GM18951 (cell line): ENCODE measurements at regions not wholly inside any gene's neighbourhood (a gene's known extent, or its start where the extent isn't known, plus 50 kb on each side); places are given as distances from the start of the nearest gene placed in this dataset.

ENCODE experiments used
- POLR2A ChIP-seq: IDR thresholded peaks from 4 replicates; pipeline ENCODE4 v1.6.1; 2011; ENCODE audit warnings: mild to moderate bottlenecking; ENCODE audit not compliant: insufficient read length, insufficient read depth; ENCODE audit errors: extremely low read depth
- in situ Hi-C: fragments of 300-500 bp; cut with MboI; formaldehyde crosslinking; loops from one replicate; pipeline ENCODE4 v1.12.0; 2022; ENCODE audit warnings: low sequenced_read_pairs, mixed read lengths, inconsistent platforms; ENCODE audit not compliant: unreplicated experiment

DNA sequence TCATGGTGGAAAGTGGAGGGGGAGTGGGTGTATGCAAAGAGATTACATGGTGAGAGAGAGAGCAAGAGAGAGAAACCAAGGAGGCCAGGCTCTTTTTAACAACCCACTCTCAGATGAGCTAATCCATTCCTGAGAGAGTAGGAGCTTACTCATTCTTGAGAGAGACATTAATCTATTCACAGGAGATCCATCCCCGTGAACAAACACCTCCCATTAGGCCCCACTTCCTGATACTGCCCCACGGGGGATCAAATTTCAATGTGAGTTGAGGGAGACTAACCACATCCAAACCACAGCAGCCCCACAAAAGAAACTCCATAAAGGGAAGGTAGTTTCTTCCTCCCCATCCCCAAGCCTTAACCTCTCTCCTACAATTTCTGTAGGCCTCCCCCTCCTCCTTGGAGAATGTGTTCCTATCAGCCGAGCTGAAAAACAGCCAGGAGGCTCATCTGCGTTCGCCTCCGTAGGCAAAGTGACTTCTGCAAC is 450.0 kb downstream of the NPIPA7 start:
- TF ChIP-seq POLR2A: no peak
- in situ Hi-C loops: no loop called here

DNA sequence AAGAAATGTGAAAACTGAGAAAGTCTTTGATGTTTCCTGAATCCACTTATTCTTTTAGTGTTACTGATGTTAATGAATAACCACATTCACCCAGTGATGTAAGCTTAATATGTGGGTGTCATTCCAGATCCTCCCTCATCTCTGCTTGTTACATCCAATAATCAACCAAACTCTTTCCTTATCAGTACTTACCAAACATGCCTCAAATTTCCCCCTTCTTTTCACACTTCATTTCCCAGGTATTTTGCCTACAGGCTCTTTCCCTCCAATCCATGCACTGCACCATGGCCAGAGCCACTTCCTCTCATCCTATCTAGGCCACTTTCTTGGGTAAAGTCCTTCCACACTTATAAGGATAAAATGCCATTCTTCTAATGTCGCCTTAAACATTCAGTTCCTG is 451.5 kb downstream of the NPIPA7 start:
- TF ChIP-seq POLR2A: no peak
- in situ Hi-C loops: no loop called here

- in situ Hi-C loops: no loop called here
Observed at GRCh38 chr16:16830973-16831372, 452.0 kb downstream of the NPIPA7 start.

DNA sequence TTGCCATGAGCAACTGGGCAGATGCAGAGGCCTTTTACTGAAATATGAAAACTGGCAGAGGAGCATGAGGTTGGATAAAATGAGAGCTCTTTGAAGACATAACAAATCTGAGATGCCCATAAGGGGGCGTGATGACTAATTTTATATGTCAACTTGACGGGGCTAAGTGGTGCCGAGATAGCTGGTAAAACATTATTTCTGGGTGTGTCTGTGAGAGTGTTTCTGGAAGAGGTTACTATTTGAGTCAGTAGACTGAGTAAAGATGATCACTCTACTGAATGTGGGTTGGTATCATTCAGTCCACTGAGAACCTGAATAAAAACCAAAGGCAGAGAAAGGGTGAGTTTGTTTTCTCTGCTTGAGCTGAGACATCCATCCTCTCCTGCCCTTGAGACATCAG is 454.2 kb downstream of the NPIPA7 start:
- in situ Hi-C loops: no loop called here
- no peak for TF ChIP-seq POLR2A

More at GRCh38 chr16:16830973-16831372, 452.0 kb downstream of the NPIPA7 start:
- TF ChIP-seq POLR2A: no peak

DNA sequence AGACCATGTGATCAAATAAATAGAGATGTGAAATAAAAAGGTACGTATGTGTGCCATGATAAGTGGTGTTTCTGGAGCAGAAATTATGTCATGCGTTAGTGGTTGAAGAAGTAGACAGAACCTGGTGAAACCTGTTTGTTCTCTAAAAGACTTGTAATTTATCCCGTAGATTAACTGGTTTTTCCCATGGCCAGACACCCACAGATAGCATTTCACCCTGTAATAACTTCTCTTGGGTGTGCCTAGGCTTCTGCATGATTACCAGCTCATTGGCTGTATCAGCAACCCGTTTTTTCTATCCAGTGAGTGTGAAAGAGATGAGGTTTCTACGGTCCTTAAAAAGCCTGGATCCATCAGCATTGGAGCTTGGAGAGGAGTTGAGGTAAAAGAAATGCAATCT is 471.3 kb downstream of the NPIPA7 start:
- in situ Hi-C loops: loop anchor here (25.0 kb wide), 1 partner anchor 612 kb away; the partner anchor contains the start of gene XYLT1
- no peak for TF ChIP-seq POLR2A

DNA sequence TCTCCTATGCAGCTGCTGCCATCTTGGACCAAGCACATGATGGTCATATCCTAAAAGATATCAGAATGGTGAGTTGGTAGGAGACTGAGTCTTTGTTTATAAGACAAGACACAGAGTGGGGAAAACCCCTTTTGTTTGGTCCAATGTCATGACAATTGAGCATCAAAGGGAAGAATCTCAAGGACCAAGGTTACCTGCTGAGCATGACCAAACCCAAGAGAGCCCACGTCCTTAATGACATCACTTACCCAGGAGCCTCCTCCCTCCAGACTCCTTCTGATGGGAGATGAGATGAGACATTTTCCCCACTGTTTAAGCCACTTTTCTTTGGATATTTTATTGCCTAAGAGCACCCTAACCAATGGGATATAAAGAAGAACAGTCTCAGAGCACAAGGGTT is 478.1 kb downstream of the NPIPA7 start:
- in situ Hi-C loops: loop anchor here (25.0 kb wide), 1 partner anchor 605 kb away; the partner anchor contains the start of gene XYLT1

DNA sequence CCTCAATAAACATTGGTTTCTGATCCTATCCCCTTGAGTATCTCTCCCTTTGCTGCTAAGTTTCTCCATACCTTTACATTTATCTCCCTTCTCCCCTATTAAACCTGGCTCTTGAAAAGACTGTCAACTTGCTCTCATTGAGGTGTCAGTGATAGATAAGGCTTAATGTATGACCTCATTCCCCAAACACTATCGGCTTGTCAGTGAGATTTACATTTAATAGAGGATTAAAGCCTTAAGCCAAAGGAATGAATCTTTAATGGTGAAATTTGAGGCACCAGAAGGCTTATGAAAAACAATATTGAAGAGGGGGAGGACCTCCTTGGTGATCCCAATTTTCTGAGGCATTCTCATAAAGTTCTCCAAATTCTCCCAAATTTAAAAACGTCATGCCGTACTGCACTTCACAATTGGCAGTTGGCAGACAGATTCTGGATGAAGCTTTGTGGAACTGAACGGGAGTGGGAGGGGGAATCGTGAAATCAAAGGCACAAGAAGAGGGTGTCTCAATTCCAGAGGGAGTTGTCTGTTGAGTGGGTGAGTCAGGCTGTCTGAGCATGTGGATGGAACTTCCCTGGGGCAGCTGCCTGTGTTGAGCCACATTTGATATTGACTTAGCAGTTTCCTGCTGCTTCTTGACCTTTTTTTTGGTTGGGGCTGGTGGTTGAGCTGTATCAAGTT is 478.8 kb downstream of the NPIPA7 start:
- in situ Hi-C loops: loop anchor here (25.0 kb wide), 1 partner anchor 605 kb away; the partner anchor contains the start of gene XYLT1
- no peak for TF ChIP-seq POLR2A

More for the DNA sequence above, 478.1 kb downstream of the NPIPA7 start:
- TF ChIP-seq POLR2A: no peak

GRCh38 chr16:16861546-16861945 is 482.6 kb downstream of the NPIPA7 start:
- TF ChIP-seq POLR2A: no peak
- in situ Hi-C loops: loop anchor here (25.0 kb wide), 1 partner anchor 601 kb away; the partner anchor contains the start of gene XYLT1

- TF ChIP-seq POLR2A: no peak
- in situ Hi-C loops: loop anchor here (25.0 kb wide), 1 partner anchor 599 kb away; the partner anchor contains the start of gene XYLT1
Observed at GRCh38 chr16:16863672-16864071, 484.7 kb downstream of the NPIPA7 start.

DNA sequence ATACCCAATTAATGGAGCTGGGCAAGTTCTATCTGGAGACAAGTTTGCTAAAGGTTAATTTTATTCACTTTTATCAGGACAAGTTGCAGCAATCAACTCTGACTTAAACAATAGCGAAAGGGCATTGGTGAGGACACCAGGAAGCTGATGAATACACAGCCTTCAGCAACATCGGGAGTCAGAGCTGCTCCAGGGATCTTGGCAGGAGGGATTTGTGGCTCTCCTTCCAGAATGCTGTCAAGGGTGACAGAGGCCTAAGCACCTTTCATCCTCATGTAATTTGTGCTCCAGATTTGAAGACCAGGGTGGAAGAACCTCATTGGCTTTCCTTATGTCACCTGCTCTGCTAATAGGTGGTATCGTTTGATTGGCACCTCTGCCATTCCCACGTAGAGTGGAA is 485.6 kb downstream of the NPIPA7 start:
- in situ Hi-C loops: loop anchor here (25.0 kb wide), 1 partner anchor 598 kb away; the partner anchor contains the start of gene XYLT1
- TF ChIP-seq POLR2A: no peak

- no peak for TF ChIP-seq POLR2A
- in situ Hi-C loops: loop anchor here (25.0 kb wide), 1 partner anchor 597 kb away; the partner anchor contains the start of gene XYLT1
Observed at GRCh38 chr16:16865374-16865773, 486.4 kb downstream of the NPIPA7 start.

DNA sequence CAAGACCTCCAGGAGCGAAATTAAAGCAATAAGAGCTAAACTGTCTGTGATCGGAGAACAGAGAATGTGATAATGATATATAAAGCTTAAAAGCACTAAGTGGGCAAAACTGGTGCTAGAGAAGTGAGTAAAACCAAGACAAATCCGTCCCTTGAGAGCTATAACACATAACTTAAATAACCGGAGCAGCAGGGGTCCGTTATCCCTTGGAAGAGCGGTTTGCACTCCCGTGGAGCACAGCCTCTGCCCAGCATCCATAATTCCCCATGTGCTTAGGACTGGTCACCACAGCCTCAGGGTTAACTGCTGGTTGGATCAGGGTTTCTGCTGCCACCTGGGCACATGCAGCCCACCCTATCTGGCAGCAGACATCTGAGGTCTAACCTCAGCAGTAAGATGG is 489.0 kb downstream of the NPIPA7 start:
- no peak for TF ChIP-seq POLR2A
- in situ Hi-C loops: loop anchor here (25.0 kb wide), 1 partner anchor 594 kb away; the partner anchor contains the start of gene XYLT1

- in situ Hi-C loops: loop anchor here (25.0 kb wide), 1 partner anchor 594 kb away; the partner anchor contains the start of gene XYLT1
- no peak for TF ChIP-seq POLR2A
Observed at GRCh38 chr16:16868727-16869126, 489.8 kb downstream of the NPIPA7 start.

- no peak for TF ChIP-seq POLR2A
- in situ Hi-C loops: loop anchor here (25.0 kb wide), 1 partner anchor 593 kb away; the partner anchor contains the start of gene XYLT1
Observed at GRCh38 chr16:16869746-16870145, 490.8 kb downstream of the NPIPA7 start.

- in situ Hi-C loops: loop anchor here (25.0 kb wide), 1 partner anchor 591 kb away; the partner anchor contains the start of gene XYLT1
- no peak for TF ChIP-seq POLR2A
Observed at GRCh38 chr16:16871196-16871595, 492.3 kb downstream of the NPIPA7 start.
